ENCODE measurements at regions not wholly inside any gene's neighbourhood (a gene's known extent, or its start where the extent isn't known, plus 50 kb on each side); places are given as distances from the start of the nearest gene placed in this dataset.

GRCh38 chr1:234545517-234546386 lies 64.2 kb downstream of the IRF2BP2 start (continued):
- TF ChIP-seq ZBTB40 (IDR thresholded peaks at IDR 0.05) (no peak), ZBTB40 (CRISPR knock-in tag; IDR thresholded peaks at IDR 0.05) (no peak), ZNF280B (CRISPR knock-in tag; IDR thresholded peaks at IDR 0.05; ENCODE audit: borderline replicate concordance) (no peak), ZFYVE20 (CRISPR knock-in tag; IDR thresholded peaks at IDR 0.05; ENCODE audit: borderline replicate concordance, low read depth) (no peak), PAWR (CRISPR knock-in tag; IDR thresholded peaks at IDR 0.05; ENCODE audit: borderline replicate concordance) (no peak), MYPOP (CRISPR knock-in tag; IDR thresholded peaks at IDR 0.05) (no peak), IKZF4 (CRISPR knock-in tag; IDR thresholded peaks at IDR 0.05; ENCODE audit: borderline replicate concordance, low read depth, not compliant biosample characterization) (no peak), ZNF142 (CRISPR knock-in tag; IDR thresholded peaks at IDR 0.05) (no peak), RBAK (CRISPR knock-in tag; IDR thresholded peaks at IDR 0.05) (no peak), RXRB (CRISPR knock-in tag; IDR thresholded peaks at IDR 0.05; ENCODE audit: borderline replicate concordance) (peak; percentile 76)

All from HepG2 (cell line).